Activated T-cell treated with anti-CD3 and anti-CD28 coated beads, Interleukin-2, amount 50 U/mL, for 72 hours (primary cell): ENCODE measurements at regions not wholly inside any gene's neighbourhood (a gene's known extent, or its start where the extent isn't known, plus 50 kb on each side); places are given as distances from the start of the nearest gene placed in this dataset.
A peak's percentile ranks its signal among the peaks of the same experiment; 100 is the strongest.

Experiments
- ATAC-seq, 2 donors: fragments of 150-1000 bp; cut with Tn5 transposase; replicated peaks in 1 of 2; 2 replicates each; pipeline ENCODE4 v1.10.0; 2021; ENCODE audit warnings: moderate library complexity in 2 of 2, mild to moderate bottlenecking in 1 of 2
- DNase-seq, 2 donors: peaks; one replicate each; pipeline ENCODE4 v3.0.0; 2021 to 2022; ENCODE audit warnings: mixed read lengths in 1 of 2
- H3K27ac Mint-ChIP-seq: one replicate; pipeline ENCODE4 v1.8.0; 2022; ENCODE audit warnings: mild to moderate bottlenecking, moderate library complexity, mixed read lengths
- H3K27me3 Mint-ChIP-seq: one replicate; pipeline ENCODE4 v1.8.0; 2022; ENCODE audit warnings: low read depth, mixed read lengths
- H3K36me3 Mint-ChIP-seq, 2 donors: one replicate each; pipeline ENCODE4 v1.8.0; 2022; ENCODE audit warnings: mixed read lengths in 2 of 2, mild to moderate bottlenecking in 1 of 2; ENCODE audit not compliant: insufficient read depth in 2 of 2
- H3K4me1 Mint-ChIP-seq: one replicate; pipeline ENCODE4 v1.8.0; 2022; ENCODE audit warnings: low read depth, mixed read lengths
- H3K4me3 Mint-ChIP-seq, 2 donors: one replicate each; pipeline ENCODE4 v1.8.0; 2022; ENCODE audit warnings: mild to moderate bottlenecking in 2 of 2, mixed read lengths in 2 of 2, moderate library complexity in 2 of 2
- H3K9me3 Mint-ChIP-seq, 2 donors: one replicate each; pipeline ENCODE4 v1.8.0; 2022; ENCODE audit warnings: mixed read lengths in 2 of 2

DNA sequence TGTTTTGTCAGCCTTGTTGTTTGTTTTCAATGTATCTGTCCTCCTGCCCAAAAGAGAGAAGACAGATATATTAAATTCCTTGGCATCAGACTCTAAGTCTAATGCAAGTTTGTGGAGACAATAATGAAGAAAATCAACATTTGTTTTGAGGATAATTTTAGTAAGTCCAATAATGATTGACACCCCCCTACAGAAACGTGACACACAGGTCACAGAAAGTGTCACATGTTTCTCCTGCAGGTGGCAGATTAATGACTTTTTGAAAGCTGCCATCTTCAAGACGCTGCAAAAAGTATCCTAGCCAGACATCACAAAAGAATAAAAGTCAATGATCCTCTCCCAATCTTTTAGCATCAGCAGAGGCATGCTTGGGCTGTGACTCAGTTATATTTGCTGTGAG lies 378.8 kb upstream of the TMPO start:
- Mint-ChIP-seq H3K4me3 (no peak overlapping the region), H3K4me1 (no peaks in the 10 kb centered on the region), H3K36me3 (no peaks in the 10 kb centered on the region), H3K27me3 (no peaks in the 10 kb centered on the region), H3K27ac (no peak overlapping the region), H3K9me3 (peaks cover 0 to 2% of the 10 kb centered on the region in 2 donors)
- ATAC-seq: no peak
- DNase-seq: no peak

DNA sequence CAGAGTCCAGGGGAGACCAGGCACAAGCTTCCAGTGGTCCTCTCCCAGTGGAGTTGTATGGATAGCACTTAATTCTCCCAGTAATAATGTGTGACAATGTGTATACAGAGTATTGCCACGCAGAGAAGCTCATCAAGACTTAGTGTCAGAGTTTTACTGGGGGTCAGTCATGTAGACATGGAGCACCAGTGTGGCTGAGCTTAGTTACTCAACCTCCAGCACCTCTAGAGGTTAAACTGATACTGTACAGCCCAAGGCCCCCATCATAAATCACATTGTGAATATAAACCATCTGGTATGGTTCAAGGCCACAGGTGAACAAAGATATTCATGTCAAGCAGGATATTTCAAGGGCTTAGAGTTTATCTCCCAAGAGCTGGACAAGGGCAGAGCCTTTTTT lies 378.1 kb upstream of the TMPO start:
- DNase-seq (no peak), ATAC-seq (no peak)
- H3K4me3 Mint-ChIP-seq: no peak overlapping the region
- H3K36me3 Mint-ChIP-seq: no peaks in the 10 kb centered on the region
- no peaks in the 10 kb centered on the region for H3K4me1 Mint-ChIP-seq
- H3K27ac Mint-ChIP-seq: no peak overlapping the region
- peaks cover 0 to 2% of the 10 kb centered on the region in 2 donors for H3K9me3 Mint-ChIP-seq
- H3K27me3 Mint-ChIP-seq: no peaks in the 10 kb centered on the region

DNA sequence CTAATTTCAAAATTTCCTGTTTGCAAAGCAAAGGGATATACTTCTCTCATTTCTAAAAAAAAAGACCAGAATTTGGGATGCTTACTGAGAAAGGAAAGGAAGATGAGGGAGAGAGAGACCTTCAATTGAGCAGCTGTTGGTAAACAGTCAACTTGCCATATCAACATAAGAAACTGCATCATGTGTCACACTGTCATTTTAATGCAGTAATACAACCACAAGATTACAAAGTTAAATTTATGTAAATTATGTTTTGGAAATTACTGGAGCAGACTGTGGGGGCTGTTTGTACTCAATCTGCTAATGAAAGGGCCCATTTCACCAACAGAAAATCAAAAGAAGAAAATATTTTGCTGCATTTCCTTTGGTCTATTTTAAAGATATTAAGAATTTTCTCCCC lies 370.4 kb upstream of the TMPO start:
- DNase-seq: no peak
- peaks cover 1% of the 10 kb centered on the region in 2 donors for H3K9me3 Mint-ChIP-seq
- no peaks in the 10 kb centered on the region for H3K27me3 Mint-ChIP-seq
- H3K4me1 Mint-ChIP-seq: no peaks in the 10 kb centered on the region
- H3K27ac Mint-ChIP-seq: no peak overlapping the region
- ATAC-seq: no peak
- no peaks in the 10 kb centered on the region for H3K36me3 Mint-ChIP-seq
- H3K4me3 Mint-ChIP-seq: no peak overlapping the region

DNA sequence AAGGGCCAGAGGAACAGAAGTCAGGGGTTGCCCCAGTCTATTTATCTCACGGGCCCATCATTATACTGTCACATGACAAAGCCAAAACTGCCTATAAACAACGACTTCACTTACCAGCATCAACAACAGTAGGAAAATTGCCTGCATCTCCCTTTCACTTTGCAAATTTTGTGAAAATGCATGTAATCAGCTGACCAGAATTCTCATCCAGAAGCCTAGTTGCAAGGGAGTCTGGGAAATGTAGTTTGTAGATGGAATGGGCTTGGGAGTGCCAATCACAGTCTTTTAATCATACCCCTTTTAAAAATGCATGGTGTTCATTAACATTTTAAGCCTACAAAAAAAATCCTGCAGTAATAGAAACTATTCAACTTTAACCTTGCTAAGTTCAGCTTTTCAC lies 369.3 kb upstream of the TMPO start:
- no peak for DNase-seq
- Mint-ChIP-seq H3K27me3 (no peaks in the 10 kb centered on the region), H3K36me3 (no peaks in the 10 kb centered on the region), H3K9me3 (peaks cover 1% of the 10 kb centered on the region in 2 donors), H3K4me3 (no peak overlapping the region), H3K27ac (no peak overlapping the region), H3K4me1 (no peaks in the 10 kb centered on the region)
- ATAC-seq: no peak

DNA sequence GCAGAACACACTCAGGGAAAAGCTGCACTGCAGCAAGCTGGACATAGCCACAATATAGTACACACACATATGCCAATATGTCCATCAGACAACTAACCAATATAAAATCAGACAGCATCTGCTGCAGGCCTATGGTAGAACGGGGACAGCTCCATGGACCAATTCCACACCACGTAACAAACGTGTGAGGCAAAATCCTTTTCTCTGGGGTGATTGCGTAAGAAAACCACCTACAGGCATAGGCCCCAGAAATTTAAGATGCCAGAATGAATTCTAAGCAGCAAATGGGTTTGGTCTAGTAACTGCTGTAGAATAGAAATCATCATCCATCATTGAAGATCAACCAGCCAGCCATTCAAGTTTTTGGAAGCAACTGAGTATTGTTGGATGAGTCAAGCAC lies 368.9 kb upstream of the TMPO start:
- no peaks in the 10 kb centered on the region for H3K4me1 Mint-ChIP-seq
- peaks cover 1% of the 10 kb centered on the region in 2 donors for H3K9me3 Mint-ChIP-seq
- H3K27ac Mint-ChIP-seq: no peak overlapping the region
- no peaks in the 10 kb centered on the region for H3K27me3 Mint-ChIP-seq
- DNase-seq (no peak), ATAC-seq (no peak)
- no peaks in the 10 kb centered on the region for H3K36me3 Mint-ChIP-seq
- H3K4me3 Mint-ChIP-seq: no peak overlapping the region

DNA sequence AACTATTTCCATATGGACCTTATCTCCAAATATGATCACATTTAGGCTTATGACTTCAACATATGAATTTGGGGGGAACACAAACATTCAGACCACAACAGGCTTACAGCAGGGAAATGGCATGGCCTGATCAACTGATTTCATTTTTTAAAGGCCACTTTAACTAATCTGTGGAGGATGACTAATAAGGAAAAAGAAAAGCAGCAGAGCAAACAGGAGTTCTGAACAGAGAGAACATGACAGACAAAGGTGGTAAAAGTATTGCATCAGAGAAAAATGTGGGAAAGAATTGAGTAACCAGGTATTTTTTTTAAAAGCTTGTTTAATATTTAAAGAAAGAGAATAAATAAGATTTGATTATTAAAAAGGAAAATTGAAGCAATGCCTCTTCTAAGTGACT lies 366.1 kb upstream of the TMPO start:
- Mint-ChIP-seq H3K27ac (peak overlapping the region; percentile 66), H3K9me3 (peaks cover 3 to 4% of the 10 kb centered on the region in 2 donors)
- peak; percentile 9 to 70 for ATAC-seq

DNA sequence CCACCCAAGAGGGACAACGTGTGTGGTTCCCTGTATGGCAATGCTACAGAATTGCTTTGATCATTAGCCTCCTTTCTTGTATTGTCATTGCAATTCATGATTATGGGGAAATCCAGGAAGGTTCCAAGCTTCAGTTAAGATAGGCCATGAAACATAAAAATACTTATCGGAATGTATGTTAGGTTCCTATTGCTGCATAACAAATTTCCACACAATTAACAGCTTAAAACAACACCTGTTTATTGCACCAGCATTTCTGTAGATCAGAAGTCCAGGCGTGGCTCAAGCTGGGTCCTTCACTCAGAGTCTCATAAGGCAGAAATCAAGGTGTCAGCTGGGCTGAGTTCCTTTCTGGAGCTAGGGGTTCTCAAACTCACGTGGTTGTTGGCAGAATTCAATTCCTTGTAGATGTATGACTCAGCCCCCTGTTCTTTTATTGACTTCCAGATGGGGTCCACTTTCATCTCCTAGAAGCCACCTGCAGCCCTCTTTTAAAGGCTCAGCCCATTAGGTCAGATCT lies 365.6 kb upstream of the TMPO start:
- no peaks in the 10 kb centered on the region for H3K36me3 Mint-ChIP-seq
- peak in 1 of 2 donors; percentile 15 for ATAC-seq
- H3K4me3 Mint-ChIP-seq: no peak overlapping the region
- H3K27ac Mint-ChIP-seq: no peak overlapping the region
- H3K9me3 Mint-ChIP-seq: peaks cover 3 to 4% of the 10 kb centered on the region in 2 donors
- no peaks in the 10 kb centered on the region for H3K4me1 Mint-ChIP-seq
- no peak for DNase-seq
- H3K27me3 Mint-ChIP-seq: no peaks in the 10 kb centered on the region

More for the DNA sequence above, 366.1 kb upstream of the TMPO start:
- Mint-ChIP-seq H3K36me3 (no peaks in the 10 kb centered on the region), H3K4me3 (peak overlapping the region in 1 of 2 donors; percentile 50), H3K27me3 (no peaks in the 10 kb centered on the region), H3K4me1 (no peaks in the 10 kb centered on the region)
- DNase-seq: no peak

DNA sequence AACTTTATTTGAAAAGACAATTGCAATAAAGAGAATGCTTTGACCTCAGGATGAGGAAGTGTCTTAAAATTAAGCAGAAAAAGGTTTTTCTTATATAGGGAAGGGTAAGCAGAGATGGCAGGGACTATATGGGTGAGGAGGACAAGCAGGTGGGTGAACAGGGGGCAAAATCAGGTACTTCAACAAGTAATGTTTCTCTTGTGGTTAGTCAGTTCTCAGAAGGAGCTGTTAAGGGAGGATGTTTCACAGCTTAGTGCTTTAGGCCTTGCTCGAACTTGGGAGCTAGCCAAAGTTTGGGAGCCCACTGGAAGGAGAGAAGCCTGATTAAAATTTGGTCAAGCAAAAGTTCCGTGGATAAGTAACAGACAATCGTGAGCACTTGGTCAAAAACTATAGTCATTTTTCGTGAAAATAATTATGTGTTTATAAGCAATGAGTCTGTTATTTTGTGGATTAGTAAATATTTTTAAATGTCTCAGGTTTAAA lies 364.2 kb upstream of the TMPO start:
- Mint-ChIP-seq H3K27me3 (no peaks in the 10 kb centered on the region), H3K4me1 (no peaks in the 10 kb centered on the region), H3K4me3 (no peak overlapping the region), H3K27ac (no peak overlapping the region), H3K9me3 (peaks cover 3 to 4% of the 10 kb centered on the region in 2 donors), H3K36me3 (no peaks in the 10 kb centered on the region)
- DNase-seq: no peak
- no peak for ATAC-seq

DNA sequence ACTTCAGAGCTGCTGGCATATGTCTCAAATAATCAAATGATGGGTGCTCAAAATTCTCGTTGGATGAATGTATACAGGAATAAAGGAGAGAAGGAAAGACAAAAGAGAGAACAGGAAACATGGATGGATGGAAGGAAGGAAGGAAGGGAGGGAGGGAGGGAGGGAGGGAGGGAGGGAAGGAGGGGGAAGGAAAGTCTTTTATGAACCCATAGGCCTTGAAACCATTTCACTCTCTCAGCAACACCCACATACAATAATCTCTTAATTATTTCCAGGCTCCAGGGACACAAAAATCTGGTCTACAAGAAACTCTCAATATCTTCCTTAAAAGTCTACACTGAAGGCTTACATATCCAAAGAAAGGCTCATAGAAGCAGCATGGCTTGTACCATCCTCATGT lies 363.4 kb upstream of the TMPO start:
- DNase-seq (no peak), ATAC-seq (no peak)
- Mint-ChIP-seq H3K27me3 (no peaks in the 10 kb centered on the region), H3K9me3 (peaks cover 3 to 4% of the 10 kb centered on the region in 2 donors), H3K27ac (no peak overlapping the region), H3K4me3 (no peak overlapping the region), H3K4me1 (no peaks in the 10 kb centered on the region), H3K36me3 (no peaks in the 10 kb centered on the region)

DNA sequence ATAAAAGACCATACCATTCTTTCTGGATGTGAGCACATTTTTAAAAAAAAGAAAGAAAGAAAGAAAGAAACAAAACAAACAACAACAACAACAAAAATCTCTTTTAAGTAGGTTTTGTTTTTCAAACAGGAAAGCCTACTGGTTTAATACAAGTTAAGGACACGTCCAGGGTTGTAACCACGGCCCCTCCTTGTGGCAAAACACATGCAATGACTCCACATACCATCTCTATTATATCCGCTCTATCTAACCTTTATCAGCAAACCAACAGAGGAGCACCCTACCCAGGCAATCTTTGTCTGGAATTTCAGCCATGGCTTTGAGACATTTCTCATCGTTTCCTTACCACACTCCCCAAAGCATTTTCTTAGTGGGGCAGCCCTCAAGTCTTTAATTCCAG lies 360.5 kb upstream of the TMPO start:
- no peak overlapping the region for H3K27ac Mint-ChIP-seq
- H3K4me3 Mint-ChIP-seq: no peak overlapping the region
- no peaks in the 10 kb centered on the region for H3K36me3 Mint-ChIP-seq
- ATAC-seq: no peak
- H3K9me3 Mint-ChIP-seq: peaks cover 3% of the 10 kb centered on the region in 2 donors
- no peaks in the 10 kb centered on the region for H3K4me1 Mint-ChIP-seq
- H3K27me3 Mint-ChIP-seq: no peaks in the 10 kb centered on the region
- DNase-seq: no peak

DNA sequence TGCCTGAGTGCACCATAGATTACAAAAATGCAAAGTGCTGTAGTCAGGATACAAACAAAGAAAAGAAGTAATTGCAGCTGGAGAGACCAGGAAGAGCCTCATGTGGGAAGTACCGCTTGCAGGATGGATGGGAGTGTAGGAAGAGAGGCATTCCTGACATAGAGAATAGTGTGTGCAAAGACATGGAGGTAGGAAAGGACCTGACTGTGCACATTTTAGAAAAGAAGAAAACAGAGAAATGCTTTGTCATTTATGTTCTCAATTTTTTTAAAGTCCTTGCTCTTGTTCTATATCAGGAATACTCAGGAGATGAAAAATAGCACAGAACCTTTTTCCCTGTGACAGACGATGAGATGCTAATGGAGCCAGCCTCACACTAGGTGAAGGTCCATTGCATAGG lies 358.7 kb upstream of the TMPO start:
- ATAC-seq (no peak), DNase-seq (no peak)
- H3K4me3 Mint-ChIP-seq: no peak overlapping the region
- H3K9me3 Mint-ChIP-seq: peaks cover 3% of the 10 kb centered on the region in 2 donors
- no peaks in the 10 kb centered on the region for H3K36me3 Mint-ChIP-seq
- no peaks in the 10 kb centered on the region for H3K4me1 Mint-ChIP-seq
- no peaks in the 10 kb centered on the region for H3K27me3 Mint-ChIP-seq
- H3K27ac Mint-ChIP-seq: no peak overlapping the region

DNA sequence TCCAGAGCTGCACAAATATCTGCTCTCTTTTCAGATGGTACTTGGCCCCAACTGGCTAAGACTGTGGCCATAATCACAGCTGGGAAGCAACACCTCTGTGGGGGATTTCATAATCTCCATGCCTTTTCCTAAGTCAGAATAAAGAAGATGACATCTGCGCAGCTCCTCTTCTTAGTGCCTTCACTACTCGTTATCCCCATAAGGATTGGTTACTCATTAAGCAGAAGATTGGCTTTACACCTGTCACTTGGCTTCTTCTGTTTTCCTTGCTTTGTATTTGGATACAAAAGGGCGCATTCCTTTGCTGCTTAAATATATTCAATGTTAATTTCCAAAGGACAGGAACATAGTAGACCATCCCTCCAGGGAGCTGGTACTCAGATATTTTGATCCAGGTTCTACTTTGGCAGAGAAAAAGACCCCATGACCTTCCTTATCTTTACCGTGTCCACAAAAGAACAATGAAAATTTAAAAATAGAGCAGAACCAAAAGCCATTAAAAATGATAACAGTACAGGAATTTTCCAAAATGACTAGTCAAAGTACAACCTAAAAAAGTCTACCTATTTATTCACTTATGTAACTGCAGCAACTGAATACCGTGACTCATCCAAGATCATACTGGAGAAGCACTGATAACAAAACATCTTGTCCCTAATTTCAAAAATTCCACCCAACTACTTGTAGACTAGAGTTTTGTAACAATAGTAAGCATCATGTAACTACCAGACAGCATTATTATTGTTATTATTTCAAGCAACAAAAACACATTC lies 352.3 kb upstream of the TMPO start:
- H3K36me3 Mint-ChIP-seq: no peaks in the 10 kb centered on the region
- ATAC-seq: no peak
- no peaks in the 10 kb centered on the region for H3K4me1 Mint-ChIP-seq
- H3K9me3 Mint-ChIP-seq: no peaks in the 10 kb centered on the region
- H3K27ac Mint-ChIP-seq: no peak overlapping the region
- DNase-seq: no peak
- no peaks in the 10 kb centered on the region for H3K27me3 Mint-ChIP-seq
- no peak overlapping the region for H3K4me3 Mint-ChIP-seq

DNA sequence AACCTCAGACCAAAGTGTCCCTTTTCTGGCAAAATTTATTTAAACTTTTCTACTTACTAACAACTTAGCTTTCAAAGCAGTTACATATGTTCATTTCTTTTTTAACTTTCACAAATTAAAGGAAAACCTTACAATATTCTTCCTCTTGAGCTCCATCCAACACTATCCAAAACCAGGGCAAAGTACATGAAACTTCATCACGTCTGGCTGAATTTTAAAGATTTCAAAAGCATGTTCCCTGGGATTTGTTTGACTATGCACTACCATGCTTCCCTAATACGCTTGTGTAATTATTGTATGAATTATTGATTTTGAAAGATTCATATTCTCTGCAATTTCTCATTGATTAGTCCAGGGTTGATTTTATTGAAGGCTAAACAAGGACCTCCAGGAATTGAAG lies 343.1 kb upstream of the TMPO start:
- Mint-ChIP-seq H3K27me3 (no peaks in the 10 kb centered on the region), H3K4me3 (no peak overlapping the region), H3K9me3 (peaks cover 0 to 3% of the 10 kb centered on the region in 2 donors), H3K27ac (no peak overlapping the region), H3K4me1 (no peaks in the 10 kb centered on the region), H3K36me3 (no peaks in the 10 kb centered on the region)
- no peak for ATAC-seq
- DNase-seq: no peak

DNA sequence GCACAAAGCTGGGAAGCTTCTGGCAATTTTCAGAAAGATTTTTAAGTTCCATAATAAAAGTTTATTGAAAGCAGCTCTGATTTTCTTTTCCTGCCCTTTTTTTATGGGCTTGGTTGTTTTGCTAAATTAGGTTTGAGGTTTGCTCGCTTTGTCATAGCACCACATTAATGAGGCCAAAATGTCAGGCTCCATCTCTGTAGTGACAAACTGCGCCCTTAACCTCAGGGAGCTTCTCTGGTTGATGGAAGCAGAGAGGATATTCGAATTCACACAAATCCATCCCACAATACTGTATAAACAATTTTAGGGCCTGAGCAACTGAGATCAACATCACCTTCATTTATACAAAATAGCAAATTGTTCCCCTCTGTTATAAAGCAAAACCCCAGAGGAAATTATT lies 342.6 kb upstream of the TMPO start:
- ATAC-seq (no peak), DNase-seq (no peak)
- Mint-ChIP-seq H3K27me3 (no peaks in the 10 kb centered on the region), H3K27ac (no peak overlapping the region), H3K4me3 (no peak overlapping the region), H3K4me1 (no peaks in the 10 kb centered on the region), H3K36me3 (no peaks in the 10 kb centered on the region), H3K9me3 (peaks cover 0 to 3% of the 10 kb centered on the region in 2 donors)
